ENCODE measurements at regions not wholly inside any gene's neighbourhood (a gene's known extent, or its start where the extent isn't known, plus 50 kb on each side); places are given as distances from the start of the nearest gene placed in this dataset.

- Histone ChIP-seq H3K27me3 (ENCODE audit: low read depth) (no peaks in the 10 kb centered on the region), H3K27ac (replicated peaks) (peak overlapping the region; percentile 71), H3K4me1 (peaks cover 44% of the 10 kb centered on the region), H3K4me3 (no peak overlapping the region), H3K36me3 (no peaks in the 10 kb centered on the region), H3K9me3 (replicated peaks) (peaks cover 4% of the 10 kb centered on the region)
- intact Hi-C loops (cut with micrococcal nuclease) = no loop called here
- no peak for DNase-seq
- TF ChIP-seq CTCF (IDR thresholded peaks at IDR 0.05; ENCODE audit: borderline replicate concordance) = no peak
Measured at GRCh38 chr6:2477250-2477649, 231.8 kb upstream of the GMDS start.

GRCh38 chr6:2476376-2476775 lies 231.0 kb upstream of the GMDS start:
- peaks cover 42% of the 10 kb centered on the region for H3K4me1 ChIP-seq
- DNase-seq = no peak
- intact Hi-C loops (cut with micrococcal nuclease) = no loop called here
- no peaks in the 10 kb centered on the region for H3K27me3 ChIP-seq (ENCODE audit: low read depth)
- no peak overlapping the region for H3K27ac ChIP-seq (replicated peaks)
- no peak for TF ChIP-seq CTCF (IDR thresholded peaks at IDR 0.05; ENCODE audit: borderline replicate concordance)
- no peaks in the 10 kb centered on the region for H3K9me3 ChIP-seq (replicated peaks)
- no peaks in the 10 kb centered on the region for H3K36me3 ChIP-seq
- no peak overlapping the region for H3K4me3 ChIP-seq

- Histone ChIP-seq H3K27me3 (ENCODE audit: low read depth) (no peaks in the 10 kb centered on the region), H3K9me3 (replicated peaks) (no peaks in the 10 kb centered on the region), H3K36me3 (no peaks in the 10 kb centered on the region), H3K4me3 (no peak overlapping the region), H3K4me1 (no peaks in the 10 kb centered on the region), H3K27ac (replicated peaks) (no peak overlapping the region)
- intact Hi-C loops (cut with micrococcal nuclease) = no loop called here
- DNase-seq = no peak
- no peak for TF ChIP-seq CTCF (IDR thresholded peaks at IDR 0.05; ENCODE audit: borderline replicate concordance)
Measured at GRCh38 chr6:2471472-2471871, 226.1 kb upstream of the GMDS start.

GRCh38 chr6:2469428-2469827 lies 224.0 kb upstream of the GMDS start:
- TF ChIP-seq CTCF (IDR thresholded peaks at IDR 0.05; ENCODE audit: borderline replicate concordance) = no peak
- H3K4me1 ChIP-seq = no peaks in the 10 kb centered on the region

GRCh38 chr6:2468601-2468955 lies 223.2 kb upstream of the GMDS start:
- peaks cover 4% of the 10 kb centered on the region for H3K27me3 ChIP-seq (ENCODE audit: low read depth)
- intact Hi-C loops (cut with micrococcal nuclease) = no loop called here
- TF ChIP-seq CTCF (IDR thresholded peaks at IDR 0.05; ENCODE audit: borderline replicate concordance) = no peak
- DNase-seq = no peak
- no peaks in the 10 kb centered on the region for H3K9me3 ChIP-seq (replicated peaks)
- H3K4me3 ChIP-seq = no peak overlapping the region
- no peak overlapping the region for H3K27ac ChIP-seq (replicated peaks)
- no peaks in the 10 kb centered on the region for H3K36me3 ChIP-seq
- H3K4me1 ChIP-seq = no peaks in the 10 kb centered on the region

More at GRCh38 chr6:2469428-2469827, 224.0 kb upstream of the GMDS start:
- DNase-seq = no peak
- Histone ChIP-seq H3K36me3 (no peaks in the 10 kb centered on the region), H3K4me3 (no peak overlapping the region), H3K9me3 (replicated peaks) (no peaks in the 10 kb centered on the region), H3K27ac (replicated peaks) (no peak overlapping the region), H3K27me3 (ENCODE audit: low read depth) (peaks cover 4% of the 10 kb centered on the region)
- intact Hi-C loops (cut with micrococcal nuclease) = no loop called here

Data from left ventricle myocardium inferior (tissue), 1 donor.